ENCODE measurements at regions not wholly inside any gene's neighbourhood (a gene's known extent, or its start where the extent isn't known, plus 50 kb on each side); places are given as distances from the start of the nearest gene placed in this dataset.

GRCh38 chr6:95423331-95423730 lies 154.0 kb upstream of the MANEA start:
- TF ChIP-seq CTCF (IDR thresholded peaks at IDR 0.05; ENCODE audit: unreplicated experiment), result no peak
- Mint-ChIP-seq H3K36me3 (ENCODE audit: insufficient read depth, unreplicated experiment) (no peaks in the 10 kb centered on the region), H3K4me1 (ENCODE audit: low read depth, unreplicated experiment) (no peaks in the 10 kb centered on the region), H3K27ac (ENCODE audit: unreplicated experiment) (no peak overlapping the region), H3K9me3 (ENCODE audit: low read depth, unreplicated experiment) (peaks cover 14% of the 10 kb centered on the region), H3K27me3 (ENCODE audit: unreplicated experiment) (no peaks in the 10 kb centered on the region), H3K4me3 (ENCODE audit: low read depth, unreplicated experiment) (no peak overlapping the region)
- intact Hi-C loops (cut with micrococcal nuclease; ENCODE audit: unreplicated experiment), result no loop called here
- CTCF ChIA-PET, result interaction anchor here (0.6 kb wide), 1 partner anchor 695 kb away, joined by 4 read pairs; no protein-coding TSS in a partner anchor
- DNase-seq, result no peak
- BruUV-seq (replicated peaks), result no TSS peak

- CTCF ChIA-PET, result no interaction called here
Measured at GRCh38 chr6:95431637-95432228, 145.6 kb upstream of the MANEA start.

GRCh38 chr6:95439741-95440140 lies 137.6 kb upstream of the MANEA start:
- TF ChIP-seq CTCF (IDR thresholded peaks at IDR 0.05; ENCODE audit: unreplicated experiment), result no peak
- BruUV-seq (replicated peaks), result no TSS peak

More at GRCh38 chr6:95431637-95432228, 145.6 kb upstream of the MANEA start:
- Mint-ChIP-seq H3K36me3 (ENCODE audit: insufficient read depth, unreplicated experiment) (no peaks in the 10 kb centered on the region), H3K27me3 (ENCODE audit: unreplicated experiment) (no peaks in the 10 kb centered on the region), H3K27ac (ENCODE audit: unreplicated experiment) (no peak overlapping the region), H3K4me3 (ENCODE audit: low read depth, unreplicated experiment) (no peak overlapping the region), H3K9me3 (ENCODE audit: low read depth, unreplicated experiment) (peaks cover 5% of the 10 kb centered on the region), H3K4me1 (ENCODE audit: low read depth, unreplicated experiment) (peaks cover 8% of the 10 kb centered on the region)
- peak; percentile 45 for TF ChIP-seq CTCF (IDR thresholded peaks at IDR 0.05; ENCODE audit: unreplicated experiment)
- intact Hi-C loops (cut with micrococcal nuclease; ENCODE audit: unreplicated experiment), result loop anchor here (1.0 to 5.0 kb wide), 7 partner anchors 67 to 1038 kb away; partner anchors contain the start of gene FUT9
- BruUV-seq (replicated peaks), result no TSS peak
- DNase-seq, result peak; percentile 57

GRCh38 chr6:95448208-95448607 lies 129.1 kb upstream of the MANEA start:
- CTCF ChIA-PET, result no interaction called here
- Mint-ChIP-seq H3K4me1 (ENCODE audit: low read depth, unreplicated experiment) (no peaks in the 10 kb centered on the region), H3K36me3 (ENCODE audit: insufficient read depth, unreplicated experiment) (no peaks in the 10 kb centered on the region)

More at GRCh38 chr6:95439741-95440140, 137.6 kb upstream of the MANEA start:
- Mint-ChIP-seq H3K4me3 (ENCODE audit: low read depth, unreplicated experiment) (no peak overlapping the region), H3K27me3 (ENCODE audit: unreplicated experiment) (no peaks in the 10 kb centered on the region), H3K9me3 (ENCODE audit: low read depth, unreplicated experiment) (peaks cover 3% of the 10 kb centered on the region), H3K36me3 (ENCODE audit: insufficient read depth, unreplicated experiment) (no peaks in the 10 kb centered on the region), H3K27ac (ENCODE audit: unreplicated experiment) (no peak overlapping the region), H3K4me1 (ENCODE audit: low read depth, unreplicated experiment) (no peaks in the 10 kb centered on the region)
- intact Hi-C loops (cut with micrococcal nuclease; ENCODE audit: unreplicated experiment), result no loop called here
- CTCF ChIA-PET, result no interaction called here
- DNase-seq, result no peak

More at GRCh38 chr6:95448208-95448607, 129.1 kb upstream of the MANEA start:
- Mint-ChIP-seq H3K27ac (ENCODE audit: unreplicated experiment) (no peak overlapping the region), H3K4me3 (ENCODE audit: low read depth, unreplicated experiment) (no peak overlapping the region), H3K27me3 (ENCODE audit: unreplicated experiment) (no peaks in the 10 kb centered on the region), H3K9me3 (ENCODE audit: low read depth, unreplicated experiment) (no peaks in the 10 kb centered on the region)
- no TSS peak for BruUV-seq (replicated peaks)
- no peak for DNase-seq
- no peak for TF ChIP-seq CTCF (IDR thresholded peaks at IDR 0.05; ENCODE audit: unreplicated experiment)
- intact Hi-C loops (cut with micrococcal nuclease; ENCODE audit: unreplicated experiment), result no loop called here

Measured in Calu3 (cell line).